Activated T-cell treated with anti-CD3 and anti-CD28 coated beads, Interleukin-2, amount 50 U/mL, for 4 hours (primary cell): ENCODE measurements at regions not wholly inside any gene's neighbourhood (a gene's known extent, or its start where the extent isn't known, plus 50 kb on each side); places are given as distances from the start of the nearest gene placed in this dataset.

ENCODE experiments used
- ATAC-seq, 2 donors: fragments of 200-7000 bp; cut with Tn5 transposase; one replicate each; pipeline ENCODE4 v1.10.0; 2021
- DNase-seq: peaks from one replicate; pipeline ENCODE4 v3.0.0-alpha.2; 2020
- H3K27me3 Mint-ChIP-seq: one replicate; pipeline ENCODE4 v1.8.0; 2021; ENCODE audit warnings: low read depth, mixed read lengths
- H3K36me3 Mint-ChIP-seq: one replicate; pipeline ENCODE4 v1.8.0; 2022; ENCODE audit warnings: mixed read lengths; ENCODE audit not compliant: insufficient read depth
- H3K4me1 Mint-ChIP-seq: one replicate; pipeline ENCODE4 v1.8.0; 2021; ENCODE audit warnings: low read depth, mixed read lengths
- H3K4me3 Mint-ChIP-seq: one replicate; pipeline ENCODE4 v1.8.0; 2021; ENCODE audit warnings: mild to moderate bottlenecking, moderate library complexity, mixed read lengths
- H3K9me3 Mint-ChIP-seq: one replicate; pipeline ENCODE4 v1.8.0; 2021; ENCODE audit warnings: mixed read lengths

GRCh38 chr4:100795581-100795980 lies 277.8 kb upstream of the EMCN start:
- no peaks in the 10 kb centered on the region for H3K9me3 Mint-ChIP-seq
- H3K4me3 Mint-ChIP-seq = no peak overlapping the region
- ATAC-seq = no peak
- H3K36me3 Mint-ChIP-seq = no peaks in the 10 kb centered on the region
- H3K4me1 Mint-ChIP-seq = no peaks in the 10 kb centered on the region
- peaks cover 2% of the 10 kb centered on the region for H3K27me3 Mint-ChIP-seq
- DNase-seq = no peak

- no peaks in the 10 kb centered on the region for H3K36me3 Mint-ChIP-seq
- ATAC-seq (no peak), DNase-seq (no peak)
- H3K9me3 Mint-ChIP-seq = no peaks in the 10 kb centered on the region
- H3K4me3 Mint-ChIP-seq = no peak overlapping the region
- no peaks in the 10 kb centered on the region for H3K4me1 Mint-ChIP-seq
- peaks cover 2% of the 10 kb centered on the region for H3K27me3 Mint-ChIP-seq
These were observed 273.2 kb upstream of the EMCN start for GRCh38 chr4:100790836-100791615.

GRCh38 chr4:100789991-100790390 lies 272.2 kb upstream of the EMCN start:
- no peaks in the 10 kb centered on the region for H3K4me1 Mint-ChIP-seq
- H3K27me3 Mint-ChIP-seq = peaks cover 2% of the 10 kb centered on the region
- DNase-seq = no peak
- no peak for ATAC-seq
- H3K36me3 Mint-ChIP-seq = no peaks in the 10 kb centered on the region
- H3K4me3 Mint-ChIP-seq = no peak overlapping the region
- H3K9me3 Mint-ChIP-seq = no peaks in the 10 kb centered on the region

GRCh38 chr4:100786481-100786880 lies 268.7 kb upstream of the EMCN start:
- Mint-ChIP-seq H3K4me1 (no peaks in the 10 kb centered on the region), H3K27me3 (peaks cover 2% of the 10 kb centered on the region), H3K4me3 (no peak overlapping the region), H3K36me3 (no peaks in the 10 kb centered on the region), H3K9me3 (no peaks in the 10 kb centered on the region)
- ATAC-seq = no peak
- DNase-seq = no peak

GRCh38 chr4:100782356-100782755 lies 264.5 kb upstream of the EMCN start:
- H3K36me3 Mint-ChIP-seq = no peaks in the 10 kb centered on the region
- H3K27me3 Mint-ChIP-seq = no peaks in the 10 kb centered on the region
- no peaks in the 10 kb centered on the region for H3K4me1 Mint-ChIP-seq
- no peak for DNase-seq
- ATAC-seq = no peak
- H3K4me3 Mint-ChIP-seq = no peak overlapping the region
- no peaks in the 10 kb centered on the region for H3K9me3 Mint-ChIP-seq

GRCh38 chr4:100781435-100781834 lies 263.6 kb upstream of the EMCN start:
- Mint-ChIP-seq H3K27me3 (no peaks in the 10 kb centered on the region), H3K36me3 (no peaks in the 10 kb centered on the region), H3K4me1 (no peaks in the 10 kb centered on the region), H3K9me3 (no peaks in the 10 kb centered on the region), H3K4me3 (no peak overlapping the region)
- ATAC-seq (no peak), DNase-seq (no peak)

GRCh38 chr4:100780126-100780525 lies 262.3 kb upstream of the EMCN start:
- DNase-seq = no peak
- Mint-ChIP-seq H3K36me3 (no peaks in the 10 kb centered on the region), H3K27me3 (peaks cover 2% of the 10 kb centered on the region), H3K4me1 (no peaks in the 10 kb centered on the region), H3K4me3 (no peak overlapping the region), H3K9me3 (peaks cover 8% of the 10 kb centered on the region)
- no peak for ATAC-seq

GRCh38 chr4:100778431-100778830 lies 260.6 kb upstream of the EMCN start:
- Mint-ChIP-seq H3K4me1 (no peaks in the 10 kb centered on the region), H3K4me3 (no peak overlapping the region), H3K27me3 (peaks cover 2% of the 10 kb centered on the region), H3K9me3 (peaks cover 14% of the 10 kb centered on the region), H3K36me3 (no peaks in the 10 kb centered on the region)
- DNase-seq = no peak
- ATAC-seq = no peak

GRCh38 chr4:100762738-100763137 lies 244.9 kb upstream of the EMCN start:
- Mint-ChIP-seq H3K36me3 (no peaks in the 10 kb centered on the region), H3K27me3 (no peaks in the 10 kb centered on the region), H3K4me1 (no peaks in the 10 kb centered on the region), H3K4me3 (no peak overlapping the region), H3K9me3 (peaks cover 6% of the 10 kb centered on the region)
- ATAC-seq = no peak
- DNase-seq = no peak

- Mint-ChIP-seq H3K9me3 (peaks cover 6% of the 10 kb centered on the region), H3K4me3 (no peak overlapping the region), H3K27me3 (peaks cover 2% of the 10 kb centered on the region), H3K36me3 (no peaks in the 10 kb centered on the region), H3K4me1 (no peaks in the 10 kb centered on the region)
- ATAC-seq (no peak), DNase-seq (no peak)
These were observed 236.9 kb upstream of the EMCN start for GRCh38 chr4:100754751-100755150.

GRCh38 chr4:100746141-100746739 lies 228.4 kb upstream of the EMCN start:
- no peaks in the 10 kb centered on the region for H3K9me3 Mint-ChIP-seq
- ATAC-seq = no peak
- no peak overlapping the region for H3K4me3 Mint-ChIP-seq
- DNase-seq = no peak
- no peaks in the 10 kb centered on the region for H3K36me3 Mint-ChIP-seq
- H3K4me1 Mint-ChIP-seq = no peaks in the 10 kb centered on the region
- H3K27me3 Mint-ChIP-seq = no peaks in the 10 kb centered on the region

- Mint-ChIP-seq H3K9me3 (no peaks in the 10 kb centered on the region), H3K36me3 (no peaks in the 10 kb centered on the region), H3K27me3 (no peaks in the 10 kb centered on the region), H3K4me1 (no peaks in the 10 kb centered on the region), H3K4me3 (no peak overlapping the region)
- ATAC-seq (no peak), DNase-seq (no peak)
These were observed 224.2 kb upstream of the EMCN start for GRCh38 chr4:100742045-100742444.

- H3K4me1 Mint-ChIP-seq = no peaks in the 10 kb centered on the region
- DNase-seq (no peak), ATAC-seq (no peak)
- no peak overlapping the region for H3K4me3 Mint-ChIP-seq
- H3K27me3 Mint-ChIP-seq = no peaks in the 10 kb centered on the region
- H3K9me3 Mint-ChIP-seq = peaks cover 3% of the 10 kb centered on the region
- H3K36me3 Mint-ChIP-seq = no peaks in the 10 kb centered on the region
These were observed 221.6 kb upstream of the EMCN start for GRCh38 chr4:100739426-100739825.

- Mint-ChIP-seq H3K9me3 (peaks cover 7% of the 10 kb centered on the region), H3K4me3 (no peak overlapping the region), H3K4me1 (no peaks in the 10 kb centered on the region), H3K27me3 (no peaks in the 10 kb centered on the region), H3K36me3 (no peaks in the 10 kb centered on the region)
- no peak for ATAC-seq
- no peak for DNase-seq
These were observed 220.7 kb upstream of the EMCN start for GRCh38 chr4:100738196-100739165.
